ENCODE measurements at regions not wholly inside any gene's neighbourhood (a gene's known extent, or its start where the extent isn't known, plus 50 kb on each side); places are given as distances from the start of the nearest gene placed in this dataset.

GRCh38 chr16:18003033-18003432 lies 333.5 kb downstream of the NPIPA8 start:
- TF ChIP-seq EZH2 (IDR thresholded peaks at IDR 0.05) (no peak), POLR2AphosphoS5 (IDR thresholded peaks at IDR 0.05; ENCODE audit: borderline replicate concordance, low read depth, low read length) (no peak), FOXP2 (optimal IDR thresholded peaks at IDR 0.05; ENCODE audit: control extremely low read depth, extremely low read length, insufficient read depth) (no peak)

Data from SK-N-MC (cell line).